NT2/D1 (cell line): ENCODE measurements at regions not wholly inside any gene's neighbourhood (a gene's known extent, or its start where the extent isn't known, plus 50 kb on each side); places are given as distances from the start of the nearest gene placed in this dataset.

Experiments
- DNase-seq: peaks from one replicate; pipeline ENCODE4 v3.0.0-alpha.2; 2011; ENCODE audit warnings: low read depth, low spot score
- H3K27me3 ChIP-seq: 2 replicates; pipeline ENCODE4 v1.6.0; 2011; ENCODE audit warnings: mild to moderate bottlenecking; ENCODE audit not compliant: insufficient read length, insufficient read depth
- H3K36me3 ChIP-seq: 2 replicates; pipeline ENCODE4 v1.6.1; 2011; ENCODE audit warnings: mild to moderate bottlenecking, low read length, mixed read lengths; ENCODE audit not compliant: insufficient read depth, insufficient read length
- H3K4me1 ChIP-seq: 2 replicates; pipeline ENCODE4 v1.5.1; 2011; ENCODE audit not compliant: insufficient read depth, insufficient read length
- H3K4me3 ChIP-seq: 2 replicates; pipeline ENCODE4 v1.5.1; 2011; ENCODE audit warnings: low read depth; ENCODE audit not compliant: insufficient read length
- H3K9ac ChIP-seq: 2 replicates; pipeline ENCODE4 v1.6.0; 2011; ENCODE audit warnings: low read depth; ENCODE audit not compliant: insufficient read length
- H3K9me3 ChIP-seq: 2 replicates; pipeline ENCODE4 v1.5.1; 2011; ENCODE audit warnings: mild to moderate bottlenecking, low read length; ENCODE audit not compliant: insufficient read depth
- SUZ12 ChIP-seq: IDR thresholded peaks from 2 replicates; pipeline ENCODE4 v1.6.1; 2011; ENCODE audit not compliant: insufficient read length, insufficient read depth; ENCODE audit errors: extremely low read depth
- YY1 ChIP-seq: IDR thresholded peaks from 2 replicates; pipeline ENCODE4 v1.6.1; 2011; ENCODE audit not compliant: insufficient read length, insufficient read depth
- ZNF274 ChIP-seq: IDR thresholded peaks from 2 replicates; pipeline ENCODE4 v1.6.1; 2011; ENCODE audit warnings: mild to moderate bottlenecking, low read depth, low read length

DNA sequence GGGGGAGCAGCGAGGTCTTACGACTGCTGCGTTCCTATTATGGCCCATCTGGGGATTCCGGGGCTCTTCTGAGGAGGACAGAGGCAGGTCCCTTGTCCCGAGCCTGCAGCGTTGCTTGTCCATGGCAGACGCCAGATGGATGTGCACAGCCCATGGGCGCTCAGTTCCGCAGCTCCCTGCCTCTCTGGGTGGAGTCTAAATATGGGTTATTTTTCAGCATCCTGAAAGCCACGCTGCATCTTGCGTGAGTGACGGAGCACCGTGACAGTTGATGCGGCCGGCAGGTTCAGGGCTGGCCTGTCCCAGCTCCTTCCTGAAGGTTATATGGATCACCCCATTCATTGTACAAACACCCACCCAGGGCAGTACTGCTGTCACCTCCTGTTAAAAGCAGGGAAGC, 1169.4 kb downstream of the BRD1 start:
- H3K27me3 ChIP-seq, result no peaks in the 10 kb centered on the region
- no peak overlapping the region for H3K9ac ChIP-seq
- H3K4me3 ChIP-seq, result no peak overlapping the region
- DNase-seq, result no peak
- H3K36me3 ChIP-seq, result no peaks in the 10 kb centered on the region
- H3K9me3 ChIP-seq, result peaks cover 7% of the 10 kb centered on the region
- no peak for TF ChIP-seq ZNF274
- no peak for TF ChIP-seq SUZ12
- TF ChIP-seq YY1, result no peak
- H3K4me1 ChIP-seq, result peaks cover 4% of the 10 kb centered on the region

DNA sequence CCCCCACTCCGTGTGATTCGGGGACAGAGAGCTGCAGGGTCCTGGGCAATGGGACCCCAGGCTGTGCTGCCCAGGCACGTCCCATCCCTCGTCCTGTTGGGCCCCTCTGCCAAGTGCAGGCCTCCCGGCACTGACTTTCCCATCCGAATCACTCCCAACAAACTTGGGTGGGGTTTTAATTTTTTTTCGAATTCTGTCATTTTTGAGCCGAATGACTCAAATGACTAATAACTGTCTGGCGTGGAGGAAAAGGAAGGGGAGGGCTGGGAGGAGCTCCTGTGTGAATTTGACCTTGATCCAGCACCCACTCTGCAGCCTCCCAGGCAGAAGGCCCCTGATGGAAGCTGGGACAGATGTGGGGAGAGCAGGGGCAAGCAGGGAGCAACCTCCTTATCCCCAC, 1173.2 kb downstream of the BRD1 start:
- H3K9ac ChIP-seq, result no peak overlapping the region
- H3K9me3 ChIP-seq, result no peaks in the 10 kb centered on the region
- no peaks in the 10 kb centered on the region for H3K27me3 ChIP-seq
- TF ChIP-seq ZNF274 (no peak), SUZ12 (no peak), YY1 (no peak)
- no peak overlapping the region for H3K4me3 ChIP-seq
- no peak for DNase-seq
- peaks cover 3% of the 10 kb centered on the region for H3K4me1 ChIP-seq
- no peaks in the 10 kb centered on the region for H3K36me3 ChIP-seq

DNA sequence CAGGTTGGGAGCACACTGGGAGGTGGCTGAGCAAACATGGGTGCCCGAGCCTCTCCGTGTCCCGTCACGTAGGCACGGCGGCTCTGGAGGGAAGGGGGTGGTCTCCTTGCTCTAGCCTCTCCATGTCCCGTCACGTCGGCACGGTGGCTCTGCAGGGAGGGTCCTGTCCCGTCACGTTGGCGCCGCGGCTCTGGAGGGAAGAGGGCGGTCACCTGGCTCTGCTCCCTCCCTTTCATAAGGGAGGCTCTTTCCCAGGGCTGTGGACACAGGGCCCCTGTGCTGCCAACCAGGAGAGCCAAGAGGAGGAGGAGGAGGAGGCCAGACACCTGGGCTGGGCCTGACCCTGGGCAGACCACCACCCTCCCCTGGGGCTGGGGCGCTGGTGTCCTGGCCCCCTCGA, 1173.7 kb downstream of the BRD1 start:
- H3K27me3 ChIP-seq, result no peaks in the 10 kb centered on the region
- H3K9me3 ChIP-seq, result no peaks in the 10 kb centered on the region
- no peaks in the 10 kb centered on the region for H3K4me1 ChIP-seq
- H3K4me3 ChIP-seq, result no peak overlapping the region
- no peak overlapping the region for H3K9ac ChIP-seq
- H3K36me3 ChIP-seq, result no peaks in the 10 kb centered on the region
- no peak for DNase-seq
- TF ChIP-seq ZNF274 (no peak), SUZ12 (no peak), YY1 (no peak)

DNA sequence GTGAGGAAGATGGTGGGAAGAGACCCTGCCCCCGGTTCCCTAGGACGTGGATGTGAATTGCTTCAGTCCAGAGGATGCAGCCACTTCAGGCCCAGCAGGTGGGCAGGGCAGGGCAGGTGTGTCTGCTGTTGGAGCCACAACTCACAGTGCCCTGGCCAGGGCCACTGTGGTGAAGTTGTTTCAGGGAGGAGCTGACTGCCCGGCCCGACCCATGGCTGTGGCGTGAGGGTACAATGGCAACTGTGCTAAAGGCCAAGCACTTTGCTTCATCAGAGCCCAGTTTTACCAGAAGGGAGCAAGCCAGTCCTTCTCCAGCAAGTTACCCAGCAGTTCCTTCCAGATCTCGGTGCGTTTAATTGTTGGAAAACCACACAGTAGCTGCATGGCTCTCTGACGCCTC, 1174.4 kb downstream of the BRD1 start:
- H3K27me3 ChIP-seq, result no peaks in the 10 kb centered on the region

DNA sequence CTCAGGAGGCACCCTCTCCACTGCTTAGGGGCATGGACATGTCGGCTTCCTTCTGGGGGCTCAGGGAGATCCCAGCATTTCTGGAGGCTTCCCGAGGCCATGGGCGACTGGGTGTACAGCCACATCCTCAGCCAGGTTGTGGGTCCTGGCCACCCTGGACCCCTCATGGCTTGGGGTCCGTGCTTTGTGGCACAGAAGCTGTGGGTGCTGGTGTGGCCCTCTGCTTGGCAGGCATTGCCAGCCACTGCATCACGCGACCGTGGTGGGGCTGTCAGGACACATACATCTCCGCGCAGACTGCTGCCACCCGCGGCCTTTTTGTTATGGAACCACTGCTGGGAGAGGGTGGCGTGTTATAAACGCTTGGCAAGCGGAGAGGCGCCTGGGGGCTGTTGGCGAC, 1174.9 kb downstream of the BRD1 start:
- no peak for DNase-seq
- no peaks in the 10 kb centered on the region for H3K4me1 ChIP-seq
- TF ChIP-seq ZNF274, result no peak
- no peak for TF ChIP-seq SUZ12
- no peak overlapping the region for H3K4me3 ChIP-seq
- H3K9ac ChIP-seq, result no peak overlapping the region
- H3K27me3 ChIP-seq, result no peaks in the 10 kb centered on the region
- H3K36me3 ChIP-seq, result no peaks in the 10 kb centered on the region
- H3K9me3 ChIP-seq, result no peaks in the 10 kb centered on the region

More for the DNA sequence above, 1174.4 kb downstream of the BRD1 start:
- Histone ChIP-seq H3K4me3 (no peak overlapping the region), H3K9ac (no peak overlapping the region), H3K36me3 (no peaks in the 10 kb centered on the region), H3K4me1 (no peaks in the 10 kb centered on the region), H3K9me3 (no peaks in the 10 kb centered on the region)
- no peak for TF ChIP-seq ZNF274
- no peak for TF ChIP-seq SUZ12
- TF ChIP-seq YY1, result no peak
- no peak for DNase-seq

DNA sequence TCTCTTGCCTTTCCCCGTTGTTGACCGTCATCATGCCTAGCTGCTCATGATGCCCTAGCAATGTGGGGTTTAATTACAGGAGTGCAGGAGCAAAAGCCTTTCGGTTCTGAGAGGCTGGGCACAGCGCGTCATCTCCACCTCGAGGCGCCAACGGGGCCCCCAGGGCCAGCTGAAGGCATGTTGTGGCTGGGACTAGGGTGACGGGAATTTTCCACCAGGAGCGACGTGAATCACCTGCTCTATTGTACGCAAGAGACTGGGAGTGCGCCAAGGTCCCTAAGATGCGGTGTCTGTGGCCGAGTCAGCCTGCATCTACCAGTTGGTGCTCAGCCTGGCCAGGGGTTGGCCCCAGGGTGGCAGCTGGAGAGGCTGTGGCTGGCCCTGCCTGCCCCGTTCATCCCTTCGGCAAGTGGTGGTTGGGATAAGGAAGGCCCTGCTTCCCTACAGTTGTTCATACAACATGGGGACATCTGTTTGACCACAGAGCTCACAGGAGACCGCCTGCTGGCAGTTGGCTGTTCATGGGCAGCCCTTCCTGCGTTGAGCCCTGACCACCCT, 1175.6 kb downstream of the BRD1 start:
- Histone ChIP-seq H3K27me3 (no peaks in the 10 kb centered on the region), H3K9ac (no peak overlapping the region), H3K36me3 (no peaks in the 10 kb centered on the region), H3K4me3 (no peak overlapping the region), H3K4me1 (no peaks in the 10 kb centered on the region), H3K9me3 (no peaks in the 10 kb centered on the region)
- no peak for DNase-seq
- no peak for TF ChIP-seq ZNF274
- no peak for TF ChIP-seq YY1
- TF ChIP-seq SUZ12, result no peak

DNA sequence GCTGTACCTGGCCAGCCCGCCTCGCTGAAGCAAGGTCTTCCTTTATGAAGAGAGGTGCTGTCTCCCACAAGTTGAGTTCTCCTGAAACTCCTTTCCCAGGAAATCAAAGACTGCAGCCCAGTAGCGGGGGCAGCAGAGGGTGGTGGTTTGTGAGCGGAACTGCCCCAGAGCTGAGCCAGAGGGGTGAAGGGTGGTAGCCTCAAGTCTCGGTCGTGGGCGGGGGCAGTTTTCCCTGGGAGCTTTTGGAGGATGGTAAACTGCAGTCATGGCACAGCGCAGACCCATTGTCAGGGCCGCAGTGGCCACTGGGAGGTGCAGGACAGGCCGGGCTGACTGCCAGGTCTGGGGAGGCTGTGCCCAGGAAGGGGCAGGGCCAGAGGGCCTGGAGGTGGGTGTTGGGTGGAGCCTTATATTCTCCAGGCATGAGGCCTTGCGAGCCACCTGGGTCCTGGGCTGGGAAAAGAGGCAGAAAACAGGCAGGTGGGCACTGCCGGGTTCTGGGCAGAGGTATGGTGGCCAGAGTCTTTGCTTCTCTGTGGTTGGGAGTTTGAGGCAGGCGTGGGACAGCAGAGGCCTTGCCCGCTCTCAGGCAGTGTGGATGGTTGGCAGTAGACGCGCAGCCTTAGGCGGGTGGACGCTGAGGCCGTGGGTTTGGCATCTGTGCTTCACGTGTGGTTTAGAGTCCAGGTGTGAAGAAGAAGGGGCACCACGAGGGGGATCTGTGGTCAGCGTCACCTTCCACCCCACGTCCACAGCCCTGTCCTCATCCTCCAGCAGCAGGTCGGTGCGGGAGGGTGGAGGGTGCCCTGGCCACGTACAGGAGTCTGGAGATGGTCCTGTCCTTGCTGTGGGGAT, 1176.4 kb downstream of the BRD1 start:
- TF ChIP-seq SUZ12 (no peak), YY1 (no peak), ZNF274 (no peak)
- Histone ChIP-seq H3K27me3 (no peaks in the 10 kb centered on the region), H3K4me1 (no peaks in the 10 kb centered on the region), H3K36me3 (no peaks in the 10 kb centered on the region), H3K9me3 (no peaks in the 10 kb centered on the region), H3K9ac (no peak overlapping the region), H3K4me3 (no peak overlapping the region)
- DNase-seq, result no peak
